H1 (cell line): ENCODE measurements at regions not wholly inside any gene's neighbourhood (a gene's known extent, or its start where the extent isn't known, plus 50 kb on each side); places are given as distances from the start of the nearest gene placed in this dataset.

ENCODE experiments used
- CBX8 ChIP-seq: fragments of 300-800, 300-1000 bp; sonication (generic); IDR thresholded peaks from 2 replicates; pipeline ENCODE4 v1.7.1; 2016; ENCODE audit warnings: low read depth, low read length, borderline replicate concordance
- CHD2 ChIP-seq: IDR thresholded peaks from 2 replicates; pipeline ENCODE4 v1.6.1; 2012; ENCODE audit warnings: low read length, improper control_type of control experiment
- EZH2 ChIP-seq: fragments of 200-600 bp; sonication (generic); IDR thresholded peaks from 2 replicates; pipeline ENCODE4 v1.7.1; 2012; ENCODE audit warnings: low read depth, mild to moderate bottlenecking, moderate library complexity, low read length, inconsistent platforms; ENCODE audit not compliant: severe bottlenecking
- RNF2 ChIP-seq: fragments of 200-900, 300-1000 bp; sonication (generic); IDR thresholded peaks from 2 replicates; pipeline ENCODE4 v1.7.1; 2016; ENCODE audit warnings: borderline replicate concordance, low read depth, mild to moderate bottlenecking, antibody characterized with exemption, low read length; ENCODE audit not compliant: poor library complexity, severe bottlenecking; ENCODE audit errors: missing control alignments
- SP4 ChIP-seq: IDR thresholded peaks from 2 replicates; pipeline ENCODE4 v1.6.1; 2012; ENCODE audit warnings: low read length, inconsistent platforms
- SUZ12 ChIP-seq: fragments of 200-600 bp; sonication (generic); IDR thresholded peaks from 2 replicates; pipeline ENCODE4 v1.6.1; 2012; ENCODE audit warnings: mild to moderate bottlenecking, inconsistent platforms, low read length, moderate library complexity, mixed read lengths
- YY1 ChIP-seq: IDR thresholded peaks from 2 replicates; pipeline ENCODE4 v1.6.1; 2011; ENCODE audit warnings: low read depth, mild to moderate bottlenecking, low read length
- TF ChIP-seq, protein P1 (sequence below): fragments of 300-600 bp; sonication (generic); IDR thresholded peaks from 2 replicates; pipeline ENCODE4 v1.7.1; 2012; ENCODE audit warnings: low read length, moderate library complexity, mild to moderate bottlenecking, inconsistent platforms; ENCODE audit not compliant: insufficient replicate concordance
- TF ChIP-seq, protein P2 (sequence below), 3 experiments: IDR thresholded peaks; 1 replicate in 2 of 3; 2 replicates in 1 of 3; pipeline versions ENCODE4 v1.5.1 to v1.6.1; 2011; ENCODE audit warnings: low read length in 3 of 3, mild to moderate bottlenecking in 3 of 3, inconsistent platforms in 2 of 3, low read depth in 1 of 3, moderate library complexity in 1 of 3; ENCODE audit not compliant: insufficient read depth in 1 of 3; ENCODE audit errors: control extremely low read depth in 1 of 3

DNA sequence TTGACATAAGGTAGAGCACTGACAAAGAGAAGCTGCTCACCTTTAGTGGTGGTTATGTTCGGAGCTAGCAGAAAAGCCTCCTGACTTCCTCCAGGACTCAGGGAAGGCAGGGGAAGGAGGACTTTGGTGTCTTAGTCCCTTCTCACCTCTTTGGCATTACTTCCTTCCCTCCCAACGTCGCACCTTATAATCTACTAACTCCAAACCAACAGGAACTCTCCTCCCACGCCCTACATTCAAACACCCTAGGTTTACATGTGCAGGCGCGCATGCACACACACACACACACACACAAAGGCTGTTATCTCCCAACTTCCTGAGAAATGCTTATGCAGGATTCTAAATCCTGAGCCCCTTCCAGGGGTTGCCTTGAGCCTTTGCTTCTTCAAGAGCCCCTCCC is 157.7 kb upstream of the STS start (continued):
- TF ChIP-seq, protein P1, sequence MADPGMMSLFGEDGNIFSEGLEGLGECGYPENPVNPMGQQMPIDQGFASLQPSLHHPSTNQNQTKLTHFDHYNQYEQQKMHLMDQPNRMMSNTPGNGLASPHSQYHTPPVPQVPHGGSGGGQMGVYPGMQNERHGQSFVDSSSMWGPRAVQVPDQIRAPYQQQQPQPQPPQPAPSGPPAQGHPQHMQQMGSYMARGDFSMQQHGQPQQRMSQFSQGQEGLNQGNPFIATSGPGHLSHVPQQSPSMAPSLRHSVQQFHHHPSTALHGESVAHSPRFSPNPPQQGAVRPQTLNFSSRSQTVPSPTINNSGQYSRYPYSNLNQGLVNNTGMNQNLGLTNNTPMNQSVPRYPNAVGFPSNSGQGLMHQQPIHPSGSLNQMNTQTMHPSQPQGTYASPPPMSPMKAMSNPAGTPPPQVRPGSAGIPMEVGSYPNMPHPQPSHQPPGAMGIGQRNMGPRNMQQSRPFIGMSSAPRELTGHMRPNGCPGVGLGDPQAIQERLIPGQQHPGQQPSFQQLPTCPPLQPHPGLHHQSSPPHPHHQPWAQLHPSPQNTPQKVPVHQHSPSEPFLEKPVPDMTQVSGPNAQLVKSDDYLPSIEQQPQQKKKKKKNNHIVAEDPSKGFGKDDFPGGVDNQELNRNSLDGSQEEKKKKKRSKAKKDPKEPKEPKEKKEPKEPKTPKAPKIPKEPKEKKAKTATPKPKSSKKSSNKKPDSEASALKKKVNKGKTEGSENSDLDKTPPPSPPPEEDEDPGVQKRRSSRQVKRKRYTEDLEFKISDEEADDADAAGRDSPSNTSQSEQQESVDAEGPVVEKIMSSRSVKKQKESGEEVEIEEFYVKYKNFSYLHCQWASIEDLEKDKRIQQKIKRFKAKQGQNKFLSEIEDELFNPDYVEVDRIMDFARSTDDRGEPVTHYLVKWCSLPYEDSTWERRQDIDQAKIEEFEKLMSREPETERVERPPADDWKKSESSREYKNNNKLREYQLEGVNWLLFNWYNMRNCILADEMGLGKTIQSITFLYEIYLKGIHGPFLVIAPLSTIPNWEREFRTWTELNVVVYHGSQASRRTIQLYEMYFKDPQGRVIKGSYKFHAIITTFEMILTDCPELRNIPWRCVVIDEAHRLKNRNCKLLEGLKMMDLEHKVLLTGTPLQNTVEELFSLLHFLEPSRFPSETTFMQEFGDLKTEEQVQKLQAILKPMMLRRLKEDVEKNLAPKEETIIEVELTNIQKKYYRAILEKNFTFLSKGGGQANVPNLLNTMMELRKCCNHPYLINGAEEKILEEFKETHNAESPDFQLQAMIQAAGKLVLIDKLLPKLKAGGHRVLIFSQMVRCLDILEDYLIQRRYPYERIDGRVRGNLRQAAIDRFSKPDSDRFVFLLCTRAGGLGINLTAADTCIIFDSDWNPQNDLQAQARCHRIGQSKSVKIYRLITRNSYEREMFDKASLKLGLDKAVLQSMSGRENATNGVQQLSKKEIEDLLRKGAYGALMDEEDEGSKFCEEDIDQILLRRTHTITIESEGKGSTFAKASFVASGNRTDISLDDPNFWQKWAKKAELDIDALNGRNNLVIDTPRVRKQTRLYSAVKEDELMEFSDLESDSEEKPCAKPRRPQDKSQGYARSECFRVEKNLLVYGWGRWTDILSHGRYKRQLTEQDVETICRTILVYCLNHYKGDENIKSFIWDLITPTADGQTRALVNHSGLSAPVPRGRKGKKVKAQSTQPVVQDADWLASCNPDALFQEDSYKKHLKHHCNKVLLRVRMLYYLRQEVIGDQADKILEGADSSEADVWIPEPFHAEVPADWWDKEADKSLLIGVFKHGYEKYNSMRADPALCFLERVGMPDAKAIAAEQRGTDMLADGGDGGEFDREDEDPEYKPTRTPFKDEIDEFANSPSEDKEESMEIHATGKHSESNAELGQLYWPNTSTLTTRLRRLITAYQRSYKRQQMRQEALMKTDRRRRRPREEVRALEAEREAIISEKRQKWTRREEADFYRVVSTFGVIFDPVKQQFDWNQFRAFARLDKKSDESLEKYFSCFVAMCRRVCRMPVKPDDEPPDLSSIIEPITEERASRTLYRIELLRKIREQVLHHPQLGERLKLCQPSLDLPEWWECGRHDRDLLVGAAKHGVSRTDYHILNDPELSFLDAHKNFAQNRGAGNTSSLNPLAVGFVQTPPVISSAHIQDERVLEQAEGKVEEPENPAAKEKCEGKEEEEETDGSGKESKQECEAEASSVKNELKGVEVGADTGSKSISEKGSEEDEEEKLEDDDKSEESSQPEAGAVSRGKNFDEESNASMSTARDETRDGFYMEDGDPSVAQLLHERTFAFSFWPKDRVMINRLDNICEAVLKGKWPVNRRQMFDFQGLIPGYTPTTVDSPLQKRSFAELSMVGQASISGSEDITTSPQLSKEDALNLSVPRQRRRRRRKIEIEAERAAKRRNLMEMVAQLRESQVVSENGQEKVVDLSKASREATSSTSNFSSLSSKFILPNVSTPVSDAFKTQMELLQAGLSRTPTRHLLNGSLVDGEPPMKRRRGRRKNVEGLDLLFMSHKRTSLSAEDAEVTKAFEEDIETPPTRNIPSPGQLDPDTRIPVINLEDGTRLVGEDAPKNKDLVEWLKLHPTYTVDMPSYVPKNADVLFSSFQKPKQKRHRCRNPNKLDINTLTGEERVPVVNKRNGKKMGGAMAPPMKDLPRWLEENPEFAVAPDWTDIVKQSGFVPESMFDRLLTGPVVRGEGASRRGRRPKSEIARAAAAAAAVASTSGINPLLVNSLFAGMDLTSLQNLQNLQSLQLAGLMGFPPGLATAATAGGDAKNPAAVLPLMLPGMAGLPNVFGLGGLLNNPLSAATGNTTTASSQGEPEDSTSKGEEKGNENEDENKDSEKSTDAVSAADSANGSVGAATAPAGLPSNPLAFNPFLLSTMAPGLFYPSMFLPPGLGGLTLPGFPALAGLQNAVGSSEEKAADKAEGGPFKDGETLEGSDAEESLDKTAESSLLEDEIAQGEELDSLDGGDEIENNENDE = no peak
- no peak for TF ChIP-seq RNF2
- no peak for TF ChIP-seq EZH2
- TF ChIP-seq CBX8 = no peak
- TF ChIP-seq CHD2 = no peak
- TF ChIP-seq SP4 = no peak
- TF ChIP-seq, protein P2, sequence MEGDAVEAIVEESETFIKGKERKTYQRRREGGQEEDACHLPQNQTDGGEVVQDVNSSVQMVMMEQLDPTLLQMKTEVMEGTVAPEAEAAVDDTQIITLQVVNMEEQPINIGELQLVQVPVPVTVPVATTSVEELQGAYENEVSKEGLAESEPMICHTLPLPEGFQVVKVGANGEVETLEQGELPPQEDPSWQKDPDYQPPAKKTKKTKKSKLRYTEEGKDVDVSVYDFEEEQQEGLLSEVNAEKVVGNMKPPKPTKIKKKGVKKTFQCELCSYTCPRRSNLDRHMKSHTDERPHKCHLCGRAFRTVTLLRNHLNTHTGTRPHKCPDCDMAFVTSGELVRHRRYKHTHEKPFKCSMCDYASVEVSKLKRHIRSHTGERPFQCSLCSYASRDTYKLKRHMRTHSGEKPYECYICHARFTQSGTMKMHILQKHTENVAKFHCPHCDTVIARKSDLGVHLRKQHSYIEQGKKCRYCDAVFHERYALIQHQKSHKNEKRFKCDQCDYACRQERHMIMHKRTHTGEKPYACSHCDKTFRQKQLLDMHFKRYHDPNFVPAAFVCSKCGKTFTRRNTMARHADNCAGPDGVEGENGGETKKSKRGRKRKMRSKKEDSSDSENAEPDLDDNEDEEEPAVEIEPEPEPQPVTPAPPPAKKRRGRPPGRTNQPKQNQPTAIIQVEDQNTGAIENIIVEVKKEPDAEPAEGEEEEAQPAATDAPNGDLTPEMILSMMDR (IDR thresholded peaks at IDR 0.05; ENCODE audit: control extremely low read depth in 1 of 3, insufficient read depth in 1 of 3, low read depth in 1 of 3, low read length in 3 of 3) = no peak
- TF ChIP-seq SUZ12 = no peak
- TF ChIP-seq YY1 = no peak
